GM13976 (cell line): ENCODE measurements at regions not wholly inside any gene's neighbourhood (a gene's known extent, or its start where the extent isn't known, plus 50 kb on each side); places are given as distances from the start of the nearest gene placed in this dataset.

ENCODE experiments used
- DNase-seq: peaks from one replicate; pipeline ENCODE4 v3.0.0; 2012; ENCODE audit warnings: low spot score
- CTCF ChIP-seq: IDR thresholded peaks from 2 replicates; pipeline ENCODE4 v1.5.1; 2012; ENCODE audit warnings: borderline replicate concordance, mild to moderate bottlenecking; ENCODE audit not compliant: insufficient read depth; ENCODE audit errors: extremely low read depth, missing control alignments, control extremely low read depth
- in situ Hi-C: fragments of 300-500 bp; cut with MboI; formaldehyde crosslinking; loops from one replicate; pipeline ENCODE4 v1.12.0; 2022; ENCODE audit warnings: low sequenced_read_pairs, mixed read lengths, inconsistent platforms; ENCODE audit not compliant: unreplicated experiment

DNA sequence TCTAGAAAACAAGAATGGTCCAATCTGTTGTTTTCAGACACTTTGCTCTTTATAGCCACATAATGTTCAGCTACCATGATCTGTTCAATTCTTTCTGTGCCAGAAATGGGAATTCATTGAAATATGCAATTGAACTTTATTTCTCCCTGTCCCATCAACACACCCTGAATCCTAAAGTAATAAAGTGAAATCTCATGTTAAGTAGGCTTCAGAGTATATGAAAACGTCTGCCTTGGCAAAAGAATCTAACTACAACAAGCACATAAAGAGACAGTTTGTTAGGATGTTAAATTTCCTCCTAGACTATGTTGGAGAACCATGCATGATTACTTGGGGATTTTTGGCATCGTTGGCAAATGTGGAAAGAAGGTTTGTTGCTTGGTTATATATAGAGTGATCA lies 722.7 kb downstream of the XPNPEP1 start:
- in situ Hi-C loops, result no loop called here
- no peak for TF ChIP-seq CTCF
- DNase-seq, result no peak

DNA sequence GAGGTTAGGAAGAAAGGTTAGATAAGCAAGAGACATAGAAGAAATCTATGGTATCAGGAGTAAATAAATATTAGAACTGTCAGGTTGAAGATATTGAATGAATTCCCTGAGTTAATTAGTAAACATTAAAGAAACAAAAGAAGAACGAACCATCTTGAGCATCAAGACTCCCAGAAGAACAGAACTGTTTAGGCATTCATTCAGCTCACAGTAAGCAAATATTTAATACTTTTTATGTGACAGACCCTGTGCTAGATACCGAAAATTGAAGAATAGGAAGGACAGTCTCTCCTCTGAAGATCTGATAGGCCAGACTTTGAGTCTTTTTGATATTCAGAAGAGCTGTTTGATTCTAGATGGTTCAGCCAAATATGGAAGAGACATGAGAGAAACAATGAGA lies 731.5 kb downstream of the XPNPEP1 start:
- DNase-seq, result no peak
- in situ Hi-C loops, result no loop called here
- no peak for TF ChIP-seq CTCF

DNA sequence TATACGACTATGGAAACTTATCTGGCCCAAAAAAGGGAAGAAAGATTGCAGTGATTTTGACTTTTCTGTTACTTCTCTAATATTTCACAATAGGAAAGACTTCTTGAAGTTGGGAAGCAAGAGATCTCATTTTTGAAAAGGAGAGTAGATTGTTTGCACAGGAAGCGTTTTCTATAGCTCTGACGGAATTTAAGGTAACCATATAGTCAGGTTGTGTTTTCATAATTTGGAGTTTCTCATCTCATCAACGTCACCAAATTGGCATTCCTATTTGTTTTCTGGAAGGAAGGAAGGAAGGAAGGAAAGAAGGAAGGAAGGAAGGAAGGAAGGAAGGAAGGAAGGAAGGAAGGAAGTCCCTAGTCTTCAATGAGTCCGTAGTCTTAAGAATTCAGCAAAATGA lies 732.0 kb downstream of the XPNPEP1 start:
- no peak for DNase-seq
- in situ Hi-C loops, result no loop called here
- no peak for TF ChIP-seq CTCF

- no peak for DNase-seq
- TF ChIP-seq CTCF, result no peak
- in situ Hi-C loops, result no loop called here
Measured at GRCh38 chr10:109187677-109188076, 735.6 kb downstream of the XPNPEP1 start.

DNA sequence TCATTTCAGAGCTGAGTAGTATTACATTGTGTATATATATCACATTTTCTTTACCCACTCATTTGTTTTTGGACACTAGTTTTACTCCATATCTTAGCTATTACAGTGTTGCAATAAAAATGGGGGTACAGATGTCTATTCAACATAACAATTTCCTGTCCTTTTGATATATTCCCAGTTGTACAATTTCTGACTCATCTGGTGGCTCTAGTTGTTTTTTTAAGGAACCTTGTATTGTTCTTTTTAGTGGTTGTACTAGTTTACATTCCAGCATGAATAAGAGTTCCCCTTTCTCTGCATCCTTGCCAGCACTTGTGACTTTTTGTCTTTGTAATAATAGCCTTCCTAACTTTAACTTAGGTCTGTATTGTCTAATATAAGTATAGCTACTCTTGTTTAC lies 739.9 kb downstream of the XPNPEP1 start:
- no peak for DNase-seq
- no peak for TF ChIP-seq CTCF
- in situ Hi-C loops, result no loop called here

DNA sequence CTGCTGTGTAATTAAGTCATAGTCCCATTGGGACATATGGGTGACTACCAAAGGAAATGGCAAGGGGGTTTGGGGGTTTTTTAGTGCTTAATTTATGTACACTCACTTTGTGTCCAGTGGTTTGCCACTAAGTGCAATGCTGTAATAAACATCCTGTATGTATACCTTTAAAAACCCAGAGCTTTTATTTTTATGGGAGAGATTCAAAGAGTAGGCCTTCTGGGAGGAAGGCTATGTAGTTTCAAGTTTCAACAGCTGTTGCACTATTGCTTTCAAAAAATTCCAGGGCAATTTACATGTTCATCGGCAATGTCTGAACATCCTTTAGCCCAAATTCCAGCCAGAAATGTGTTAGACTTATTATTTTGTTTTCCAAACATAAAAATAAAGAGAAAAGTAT lies 744.7 kb downstream of the XPNPEP1 start:
- TF ChIP-seq CTCF, result no peak
- in situ Hi-C loops, result no loop called here

GRCh38 chr10:109174526-109174925 lies 748.8 kb downstream of the XPNPEP1 start:
- in situ Hi-C loops, result no loop called here
- TF ChIP-seq CTCF, result no peak
- DNase-seq, result no peak

More for the DNA sequence above, 744.7 kb downstream of the XPNPEP1 start:
- no peak for DNase-seq
